CD8-positive, alpha-beta memory T cell (primary cell): ENCODE measurements at regions not wholly inside any gene's neighbourhood (a gene's known extent, or its start where the extent isn't known, plus 50 kb on each side); places are given as distances from the start of the nearest gene placed in this dataset.

ENCODE experiments used
- CTCF ChIA-PET: fragments of 350-600 bp; sonication (Branson Sonifier 250); formaldehyde crosslinking; loops from one replicate; lab custom pipeline; 2021; ENCODE audit warnings: antibody characterized with exemption; lab: Charles Lee
- POLR2A ChIA-PET: fragments of 350-600 bp; sonication (Branson Sonifier 250); formaldehyde crosslinking; loops from one replicate; lab custom pipeline; 2021; ENCODE audit warnings: antibody characterized with exemption; lab: Charles Lee
- DNase-seq, 5 donors: peaks; one replicate each; pipeline versions ENCODE4 v3.0.0 to v3.0.0-alpha.2; 2020 to 2022; ENCODE audit warnings: mixed read lengths in 1 of 5
- H3K27ac ChIP-seq: one replicate; pipeline ENCODE4 v1.7.0; 2013; ENCODE audit warnings: low read depth, mild to moderate bottlenecking, low read length, moderate library complexity
- H3K27me3 ChIP-seq: 2 replicates; pipeline ENCODE4 v1.7.0; 2013; ENCODE audit warnings: low read length, mild to moderate bottlenecking; ENCODE audit not compliant: insufficient read depth, poor library complexity, severe bottlenecking
- H3K36me3 ChIP-seq: 2 replicates; pipeline ENCODE4 v1.7.0; 2013; ENCODE audit warnings: mild to moderate bottlenecking, low read length, moderate library complexity; ENCODE audit not compliant: insufficient read depth
- H3K4me1 ChIP-seq: 2 replicates; pipeline ENCODE4 v1.7.0; 2013; ENCODE audit warnings: mild to moderate bottlenecking, low read length, moderate library complexity; ENCODE audit not compliant: insufficient read depth
- H3K4me3 ChIP-seq: 2 replicates; pipeline ENCODE4 v1.7.0; 2013; ENCODE audit warnings: mild to moderate bottlenecking, low read length
- H3K9me3 ChIP-seq: 2 replicates; pipeline ENCODE4 v1.7.0; 2013; ENCODE audit warnings: mild to moderate bottlenecking, low read length
- H3K27ac Mint-ChIP-seq, 8 donors: one replicate each; pipeline ENCODE4 v1.8.0; 2020 to 2021; ENCODE audit warnings: mixed read lengths in 8 of 8, mild to moderate bottlenecking in 6 of 8, inconsistent platforms in 3 of 8, moderate library complexity in 3 of 8
- H3K27me3 Mint-ChIP-seq, 2 donors: one replicate each; pipeline ENCODE4 v1.8.0; 2020 to 2021; ENCODE audit warnings: mixed read lengths in 2 of 2, mild to moderate bottlenecking in 1 of 2, moderate library complexity in 1 of 2
- H3K36me3 Mint-ChIP-seq, 3 donors: one replicate each; pipeline ENCODE4 v1.8.0; 2020 to 2021; ENCODE audit warnings: mixed read lengths in 3 of 3, inconsistent platforms in 1 of 3, mild to moderate bottlenecking in 1 of 3
- H3K4me1 Mint-ChIP-seq, 3 donors: one replicate each; pipeline ENCODE4 v1.8.0; 2020 to 2021; ENCODE audit warnings: mixed read lengths in 3 of 3, inconsistent platforms in 1 of 3, mild to moderate bottlenecking in 1 of 3
- H3K4me3 Mint-ChIP-seq, 7 donors: one replicate each; pipeline ENCODE4 v1.8.0; 2020 to 2021; ENCODE audit warnings: mixed read lengths in 7 of 7, mild to moderate bottlenecking in 6 of 7, moderate library complexity in 4 of 7, inconsistent platforms in 2 of 7
- H3K9me3 Mint-ChIP-seq, 5 donors: one replicate each; pipeline ENCODE4 v1.8.0; 2020 to 2022; ENCODE audit warnings: mixed read lengths in 5 of 5, mild to moderate bottlenecking in 3 of 5, moderate library complexity in 2 of 5, inconsistent platforms in 1 of 5

GRCh38 chr11:82056450-82056849 is 677.2 kb downstream of the FAM181B start:
- no peaks in the 10 kb centered on the region for H3K27me3 ChIP-seq
- Mint-ChIP-seq H3K27ac (no peak overlapping the region), H3K9me3 (no peaks in the 10 kb centered on the region), H3K4me1 (no peaks in the 10 kb centered on the region), H3K27me3 (peaks cover 0 to 5% of the 10 kb centered on the region in 2 donors), H3K4me3 (no peak overlapping the region), H3K36me3 (no peaks in the 10 kb centered on the region)
- no peak overlapping the region for H3K27ac ChIP-seq
- H3K9me3 ChIP-seq: no peaks in the 10 kb centered on the region
- ChIA-PET POLR2A (no interaction called here), CTCF (no interaction called here)
- no peaks in the 10 kb centered on the region for H3K36me3 ChIP-seq
- no peak overlapping the region for H3K4me3 ChIP-seq
- no peaks in the 10 kb centered on the region for H3K4me1 ChIP-seq
- no peak for DNase-seq

GRCh38 chr11:82049199-82049598 is 684.5 kb downstream of the FAM181B start:
- Histone ChIP-seq H3K4me1 (no peaks in the 10 kb centered on the region), H3K27ac (no peak overlapping the region), H3K4me3 (no peak overlapping the region), H3K27me3 (no peaks in the 10 kb centered on the region), H3K9me3 (no peaks in the 10 kb centered on the region), H3K36me3 (no peaks in the 10 kb centered on the region)
- H3K4me3 Mint-ChIP-seq: no peak overlapping the region
- ChIA-PET CTCF (no interaction called here), POLR2A (no interaction called here)
- peaks cover 0 to 3% (median 0%) of the 10 kb centered on the region in 5 donors for H3K9me3 Mint-ChIP-seq
- H3K27ac Mint-ChIP-seq: no peak overlapping the region
- H3K36me3 Mint-ChIP-seq: peaks cover 0 to 7% (median 3%) of the 10 kb centered on the region in 3 donors
- DNase-seq: no peak
- peaks cover 10 to 12% of the 10 kb centered on the region in 2 donors for H3K27me3 Mint-ChIP-seq
- H3K4me1 Mint-ChIP-seq: no peaks in the 10 kb centered on the region

GRCh38 chr11:82047200-82047599 is 686.5 kb downstream of the FAM181B start:
- H3K27me3 Mint-ChIP-seq: peaks cover 9 to 13% of the 10 kb centered on the region in 2 donors
- DNase-seq: no peak
- H3K4me1 Mint-ChIP-seq: no peaks in the 10 kb centered on the region
- no peaks in the 10 kb centered on the region for H3K4me1 ChIP-seq
- peaks cover 0 to 3% (median 0%) of the 10 kb centered on the region in 5 donors for H3K9me3 Mint-ChIP-seq
- ChIA-PET POLR2A (no interaction called here), CTCF (no interaction called here)
- no peak overlapping the region for H3K4me3 Mint-ChIP-seq
- H3K36me3 ChIP-seq: no peaks in the 10 kb centered on the region
- no peaks in the 10 kb centered on the region for H3K9me3 ChIP-seq
- H3K36me3 Mint-ChIP-seq: peaks cover 0 to 7% (median 3%) of the 10 kb centered on the region in 3 donors
- no peak overlapping the region for H3K4me3 ChIP-seq
- no peak overlapping the region for H3K27ac Mint-ChIP-seq
- H3K27me3 ChIP-seq: no peaks in the 10 kb centered on the region
- H3K27ac ChIP-seq: no peak overlapping the region

GRCh38 chr11:82046778-82047177 is 686.9 kb downstream of the FAM181B start:
- DNase-seq: no peak
- no peaks in the 10 kb centered on the region for H3K4me1 Mint-ChIP-seq
- Histone ChIP-seq H3K4me1 (no peaks in the 10 kb centered on the region), H3K27me3 (no peaks in the 10 kb centered on the region), H3K4me3 (no peak overlapping the region), H3K36me3 (no peaks in the 10 kb centered on the region), H3K27ac (no peak overlapping the region), H3K9me3 (no peaks in the 10 kb centered on the region)
- no peak overlapping the region for H3K27ac Mint-ChIP-seq
- POLR2A ChIA-PET: no interaction called here
- peaks cover 0 to 7% (median 3%) of the 10 kb centered on the region in 3 donors for H3K36me3 Mint-ChIP-seq
- no peak overlapping the region for H3K4me3 Mint-ChIP-seq
- peaks cover 8 to 16% of the 10 kb centered on the region in 2 donors for H3K27me3 Mint-ChIP-seq
- peaks cover 0 to 3% (median 0%) of the 10 kb centered on the region in 5 donors for H3K9me3 Mint-ChIP-seq
- CTCF ChIA-PET: no interaction called here

GRCh38 chr11:82045748-82046457 is 687.8 kb downstream of the FAM181B start:
- ChIA-PET POLR2A (no interaction called here), CTCF (no interaction called here)
- Histone ChIP-seq H3K4me3 (no peak overlapping the region), H3K36me3 (no peaks in the 10 kb centered on the region), H3K4me1 (no peaks in the 10 kb centered on the region), H3K9me3 (no peaks in the 10 kb centered on the region), H3K27me3 (no peaks in the 10 kb centered on the region), H3K27ac (no peak overlapping the region)
- H3K27ac Mint-ChIP-seq: no peak overlapping the region
- H3K4me3 Mint-ChIP-seq: no peak overlapping the region
- peaks cover 0 to 3% (median 0%) of the 10 kb centered on the region in 5 donors for H3K9me3 Mint-ChIP-seq
- peaks cover 0 to 7% (median 3%) of the 10 kb centered on the region in 3 donors for H3K36me3 Mint-ChIP-seq
- no peaks in the 10 kb centered on the region for H3K4me1 Mint-ChIP-seq
- peaks cover 8 to 16% of the 10 kb centered on the region in 2 donors for H3K27me3 Mint-ChIP-seq
- no peak for DNase-seq

- DNase-seq: no peak
- no peak overlapping the region for H3K4me3 ChIP-seq
- no peaks in the 10 kb centered on the region for H3K36me3 ChIP-seq
- Mint-ChIP-seq H3K4me3 (no peak overlapping the region), H3K9me3 (peaks cover 0 to 3% (median 0%) of the 10 kb centered on the region in 5 donors), H3K4me1 (no peaks in the 10 kb centered on the region), H3K27ac (no peak overlapping the region), H3K27me3 (peaks cover 8 to 14% of the 10 kb centered on the region in 2 donors), H3K36me3 (peaks cover 0 to 7% (median 3%) of the 10 kb centered on the region in 3 donors)
- no peaks in the 10 kb centered on the region for H3K9me3 ChIP-seq
- no peaks in the 10 kb centered on the region for H3K4me1 ChIP-seq
- no peak overlapping the region for H3K27ac ChIP-seq
- no peaks in the 10 kb centered on the region for H3K27me3 ChIP-seq
- POLR2A ChIA-PET: no interaction called here
- CTCF ChIA-PET: no interaction called here
These were observed 690.3 kb downstream of the FAM181B start for GRCh38 chr11:82043316-82043715.

GRCh38 chr11:82041764-82042163 is 691.9 kb downstream of the FAM181B start:
- H3K27ac Mint-ChIP-seq: no peak overlapping the region
- Histone ChIP-seq H3K4me1 (no peaks in the 10 kb centered on the region), H3K4me3 (no peak overlapping the region), H3K9me3 (no peaks in the 10 kb centered on the region), H3K36me3 (no peaks in the 10 kb centered on the region), H3K27ac (no peak overlapping the region), H3K27me3 (no peaks in the 10 kb centered on the region)
- peaks cover 0 to 3% (median 0%) of the 10 kb centered on the region in 5 donors for H3K9me3 Mint-ChIP-seq
- no peak overlapping the region for H3K4me3 Mint-ChIP-seq
- CTCF ChIA-PET: no interaction called here
- peaks cover 0 to 3% (median 0%) of the 10 kb centered on the region in 3 donors for H3K36me3 Mint-ChIP-seq
- DNase-seq: no peak
- POLR2A ChIA-PET: no interaction called here
- no peaks in the 10 kb centered on the region for H3K4me1 Mint-ChIP-seq
- H3K27me3 Mint-ChIP-seq: peaks cover 5 to 12% of the 10 kb centered on the region in 2 donors

GRCh38 chr11:82038154-82038553 is 695.5 kb downstream of the FAM181B start:
- H3K4me1 Mint-ChIP-seq: no peaks in the 10 kb centered on the region
- H3K4me3 ChIP-seq: no peak overlapping the region
- no peaks in the 10 kb centered on the region for H3K36me3 ChIP-seq
- no peak overlapping the region for H3K4me3 Mint-ChIP-seq
- no peaks in the 10 kb centered on the region for H3K4me1 ChIP-seq
- ChIA-PET POLR2A (no interaction called here), CTCF (no interaction called here)
- no peaks in the 10 kb centered on the region for H3K9me3 ChIP-seq
- H3K27me3 Mint-ChIP-seq: peaks cover 2 to 6% of the 10 kb centered on the region in 2 donors
- H3K27ac ChIP-seq: no peak overlapping the region
- H3K27me3 ChIP-seq: no peaks in the 10 kb centered on the region
- no peaks in the 10 kb centered on the region for H3K36me3 Mint-ChIP-seq
- H3K27ac Mint-ChIP-seq: no peak overlapping the region
- H3K9me3 Mint-ChIP-seq: no peaks in the 10 kb centered on the region
- DNase-seq: no peak
